ENCODE measurements at regions not wholly inside any gene's neighbourhood (a gene's known extent, or its start where the extent isn't known, plus 50 kb on each side); places are given as distances from the start of the nearest gene placed in this dataset.

DNA sequence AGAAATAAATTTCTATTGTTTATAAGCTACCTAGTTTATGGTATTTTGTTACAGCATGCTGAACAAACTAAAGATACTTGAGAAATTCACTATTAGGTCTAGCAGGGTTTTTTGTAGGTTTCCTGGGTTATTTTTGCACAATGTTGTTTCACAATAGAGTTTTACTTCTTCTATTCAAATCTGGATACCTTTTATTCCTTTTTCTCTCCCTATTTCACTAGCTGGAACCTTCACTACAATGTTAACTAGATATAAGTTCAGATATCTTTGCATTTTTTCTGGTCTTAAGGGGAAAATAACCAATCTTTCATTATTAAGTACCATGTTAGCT is 237.7 kb upstream of the CITED2 start:
- no peak for DNase-seq (ENCODE audit: low read depth, low spot score)

DNA sequence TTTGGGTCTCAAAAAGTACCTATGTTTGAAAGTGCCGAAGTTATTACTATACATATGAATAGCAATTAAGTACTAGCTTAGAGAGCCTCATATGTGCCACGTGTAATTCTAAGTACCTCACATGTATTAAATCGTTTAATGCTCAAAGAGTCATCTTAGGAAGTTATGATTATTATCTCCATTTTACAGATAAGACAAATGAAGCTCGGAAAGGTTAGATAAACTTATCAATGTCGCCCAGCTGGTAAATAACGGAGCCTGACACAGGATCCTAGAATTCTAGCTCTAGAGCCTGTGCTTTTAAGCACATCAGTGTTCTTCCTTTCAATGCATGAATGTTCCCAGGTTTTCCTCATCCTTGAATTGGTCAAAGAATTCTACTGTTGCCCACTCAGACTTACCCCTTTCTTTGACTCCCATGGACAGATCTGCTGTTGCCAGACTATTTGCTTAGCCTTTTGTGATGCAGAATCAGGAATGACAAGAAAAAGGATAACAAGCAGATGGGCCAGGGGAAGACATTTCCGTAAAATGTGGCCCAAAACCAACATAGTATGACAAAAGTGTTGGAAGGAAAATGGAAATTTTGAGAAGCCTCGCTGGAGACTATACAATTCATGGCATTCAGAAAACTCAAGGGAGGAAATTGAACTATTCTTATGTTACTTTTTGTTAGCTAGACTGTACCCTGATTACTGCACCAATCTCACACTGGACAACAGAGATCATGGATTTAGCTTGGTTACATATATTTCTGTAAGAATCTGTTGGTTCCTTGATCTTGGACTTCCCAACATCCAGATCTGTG is 237.1 kb upstream of the CITED2 start:
- DNase-seq (ENCODE audit: low read depth, low spot score): no peak

GRCh38 chr6:139608466-139609261 is 234.2 kb upstream of the CITED2 start:
- DNase-seq (ENCODE audit: low read depth, low spot score): no peak

DNA sequence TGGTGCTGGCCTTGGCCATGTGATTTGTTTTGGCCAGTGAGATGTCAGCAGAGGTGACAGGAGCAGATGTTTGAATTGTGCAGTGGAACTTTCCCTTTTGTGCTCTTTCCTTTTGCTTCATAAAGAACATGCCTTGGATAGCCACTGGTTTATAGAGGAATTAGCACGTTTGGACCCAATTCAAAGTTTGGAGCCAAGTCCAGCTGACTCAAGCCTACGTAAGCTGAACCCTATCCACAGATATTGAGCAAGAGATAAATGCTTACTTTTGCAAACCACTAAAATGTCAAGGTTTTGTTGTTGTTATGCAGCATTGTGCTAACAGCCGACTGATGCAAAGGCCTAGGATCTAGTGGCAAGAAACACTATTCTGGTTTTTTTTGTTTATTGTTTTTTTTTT is 230.9 kb upstream of the CITED2 start:
- DNase-seq (ENCODE audit: low read depth, low spot score): no peak

DNA sequence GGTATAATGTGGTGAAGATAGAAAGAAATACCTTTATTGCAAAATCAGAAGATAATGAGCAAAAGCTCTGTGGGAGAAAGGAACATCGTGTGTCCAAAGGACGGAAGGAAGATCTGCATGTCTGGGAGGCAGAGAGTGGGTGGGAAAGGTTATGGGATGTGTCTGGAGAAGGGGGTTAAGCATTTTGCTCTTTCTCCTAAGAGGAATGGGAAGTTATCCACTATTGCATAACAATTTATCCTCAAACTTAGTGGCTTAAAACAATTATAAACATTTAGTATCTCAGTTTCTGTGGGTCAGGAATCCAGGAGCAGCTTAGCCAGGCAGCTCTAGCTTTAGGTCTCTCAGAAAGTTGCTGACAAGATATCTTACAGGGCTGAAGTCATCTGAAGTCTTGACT is 229.1 kb upstream of the CITED2 start:
- DNase-seq (ENCODE audit: low read depth, low spot score): no peak

DNA sequence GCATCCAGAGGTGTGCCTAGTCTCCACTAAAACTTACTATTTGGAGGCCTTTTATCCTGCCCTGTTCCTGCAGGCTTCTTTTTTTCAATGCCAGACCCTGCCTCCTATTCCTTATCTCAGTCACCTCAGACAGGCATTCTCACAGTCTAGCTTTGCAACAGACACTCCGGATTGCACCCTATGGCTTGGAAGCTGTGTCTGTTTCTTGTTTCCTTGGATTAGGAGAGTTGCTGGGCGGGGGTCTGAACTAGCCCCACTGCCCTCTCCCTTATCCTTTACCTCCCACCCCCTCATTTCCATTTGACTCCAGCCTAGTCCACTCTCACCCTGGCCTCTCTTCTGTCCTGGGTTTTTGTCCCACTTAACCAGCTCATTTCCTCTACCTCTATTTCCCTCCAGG is 228.1 kb upstream of the CITED2 start:
- no peak for DNase-seq (ENCODE audit: low read depth, low spot score)

- no peak for DNase-seq (ENCODE audit: low read depth, low spot score)
These were observed 226.5 kb upstream of the CITED2 start for GRCh38 chr6:139600919-139601475.

DNA sequence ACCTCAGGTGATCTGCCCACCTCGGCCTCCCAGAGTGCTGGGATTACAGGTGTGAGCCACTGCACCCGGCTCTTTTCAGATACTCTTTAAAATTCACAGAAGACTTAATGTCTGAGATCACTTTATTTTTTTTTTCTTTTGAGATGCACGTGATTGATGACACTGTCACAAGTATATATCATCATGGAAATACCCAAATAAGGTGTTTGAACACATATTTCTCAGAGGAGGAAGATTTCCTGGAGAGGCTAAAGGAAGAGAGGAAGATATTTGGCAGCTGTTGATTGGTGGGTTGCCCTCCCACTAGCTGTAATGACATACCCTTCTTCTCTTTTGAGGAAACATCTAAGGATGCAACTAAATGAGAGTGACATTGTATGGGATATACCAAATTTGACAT is 225.9 kb upstream of the CITED2 start:
- no peak for DNase-seq (ENCODE audit: low read depth, low spot score)

DNA sequence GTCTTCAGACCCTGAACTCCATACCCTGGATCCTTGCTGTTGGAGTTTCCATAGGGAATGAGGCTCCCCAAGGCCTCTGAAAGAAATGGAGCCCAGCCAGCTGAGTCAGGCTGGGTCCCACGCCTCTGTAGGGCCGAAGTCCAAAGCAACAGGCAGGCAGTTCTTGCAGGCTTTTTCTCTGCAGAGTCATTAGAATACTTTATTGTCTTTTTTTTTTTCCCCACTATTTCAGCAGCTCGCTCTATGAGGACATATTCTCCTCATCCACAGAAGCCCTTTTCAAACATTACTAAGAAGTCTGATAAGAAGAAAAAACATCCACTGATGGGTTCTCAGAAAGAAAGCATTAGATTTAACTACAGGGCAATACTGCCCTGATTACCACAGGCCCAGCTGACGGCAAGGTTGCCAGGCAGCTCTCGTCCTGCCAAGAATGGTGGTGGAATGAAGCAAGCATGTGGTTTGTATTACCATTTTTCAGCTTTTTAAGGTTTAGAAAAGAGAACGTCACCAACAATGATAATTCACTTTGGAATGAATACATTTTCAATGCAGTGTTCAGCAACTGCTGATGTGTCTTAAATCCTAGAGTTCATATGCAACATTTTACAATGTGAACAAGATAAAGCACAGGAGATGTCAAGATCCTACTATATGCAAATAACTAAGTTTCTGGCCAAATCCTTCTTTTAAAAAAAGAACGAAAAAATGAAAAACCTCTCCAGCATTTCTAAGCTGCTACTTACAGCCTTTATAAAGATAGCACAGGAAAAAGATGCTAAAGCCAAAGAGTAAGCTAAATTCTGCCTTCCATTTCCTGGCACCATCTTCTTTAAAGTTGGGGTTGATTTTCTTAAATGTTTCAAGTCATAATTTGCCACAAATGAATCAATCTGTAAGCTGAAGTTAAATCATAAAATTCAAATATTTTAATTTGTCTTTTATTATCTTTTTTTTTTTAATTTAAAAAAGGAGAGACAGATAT is 223.6 kb upstream of the CITED2 start:
- no peak for DNase-seq (ENCODE audit: low read depth, low spot score)

DNA sequence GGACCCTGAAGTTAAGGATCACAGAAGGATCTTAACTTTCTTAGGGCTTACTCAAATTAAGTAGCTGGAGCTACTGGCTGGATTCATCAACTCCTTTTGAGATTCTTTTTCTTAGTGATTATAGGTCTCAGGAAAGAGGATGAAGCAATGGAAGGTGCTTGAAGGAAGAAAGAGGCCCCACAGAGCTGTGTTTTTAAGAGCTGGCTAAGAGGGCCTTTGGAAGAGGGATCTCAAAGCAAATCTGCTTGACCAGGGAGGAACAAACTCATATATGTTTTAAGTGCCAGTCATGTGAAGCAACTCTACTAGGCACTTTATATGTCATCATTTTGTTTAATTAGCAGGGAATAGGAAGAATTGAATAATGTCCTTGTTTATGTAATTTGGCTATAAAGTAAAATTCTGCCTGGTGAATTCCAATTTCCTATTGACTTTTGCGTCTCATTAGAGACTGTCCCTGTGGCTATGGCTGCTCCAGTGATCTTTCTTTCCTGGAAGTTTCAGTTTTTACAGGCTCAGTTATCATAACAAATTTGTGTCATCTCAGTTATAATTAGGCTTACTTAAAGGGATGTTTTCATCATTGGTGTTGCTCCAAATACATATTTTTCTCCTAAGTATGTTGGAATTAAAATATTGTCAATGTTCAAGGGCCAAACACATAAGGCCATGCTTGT is 222.8 kb upstream of the CITED2 start:
- no peak for DNase-seq (ENCODE audit: low read depth, low spot score)

- no peak for DNase-seq (ENCODE audit: low read depth, low spot score)
These were observed 220.7 kb upstream of the CITED2 start for GRCh38 chr6:139595183-139595582.

- DNase-seq (ENCODE audit: low read depth, low spot score): no peak
These were observed 220.0 kb upstream of the CITED2 start for GRCh38 chr6:139594333-139594965.

DNA sequence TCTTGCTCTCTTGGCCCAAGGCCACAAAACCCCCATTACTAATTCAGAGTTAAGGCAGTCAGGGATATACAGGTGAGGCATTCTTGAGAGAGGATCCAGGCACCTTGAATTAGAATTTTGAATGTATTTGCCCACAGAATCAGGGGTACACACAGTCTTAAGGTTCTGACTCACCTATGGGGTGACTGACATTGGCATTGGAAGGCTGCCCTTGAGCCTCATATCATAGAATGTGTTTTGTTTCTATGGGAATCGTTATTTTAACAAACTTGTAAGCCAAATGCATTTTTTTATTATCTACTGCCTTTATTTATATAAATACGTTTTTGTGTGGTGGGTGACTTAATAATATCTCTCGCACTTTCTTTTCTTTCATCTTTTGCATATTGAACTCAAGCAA is 218.6 kb upstream of the CITED2 start:
- DNase-seq (ENCODE audit: low read depth, low spot score): no peak

- DNase-seq (ENCODE audit: low read depth, low spot score): no peak
These were observed 217.6 kb upstream of the CITED2 start for GRCh38 chr6:139592011-139592410.

GRCh38 chr6:139591075-139591865 is 216.8 kb upstream of the CITED2 start:
- no peak for DNase-seq (ENCODE audit: low read depth, low spot score)

- no peak for DNase-seq (ENCODE audit: low read depth, low spot score)
These were observed 215.8 kb upstream of the CITED2 start for GRCh38 chr6:139590206-139590605.

DNA sequence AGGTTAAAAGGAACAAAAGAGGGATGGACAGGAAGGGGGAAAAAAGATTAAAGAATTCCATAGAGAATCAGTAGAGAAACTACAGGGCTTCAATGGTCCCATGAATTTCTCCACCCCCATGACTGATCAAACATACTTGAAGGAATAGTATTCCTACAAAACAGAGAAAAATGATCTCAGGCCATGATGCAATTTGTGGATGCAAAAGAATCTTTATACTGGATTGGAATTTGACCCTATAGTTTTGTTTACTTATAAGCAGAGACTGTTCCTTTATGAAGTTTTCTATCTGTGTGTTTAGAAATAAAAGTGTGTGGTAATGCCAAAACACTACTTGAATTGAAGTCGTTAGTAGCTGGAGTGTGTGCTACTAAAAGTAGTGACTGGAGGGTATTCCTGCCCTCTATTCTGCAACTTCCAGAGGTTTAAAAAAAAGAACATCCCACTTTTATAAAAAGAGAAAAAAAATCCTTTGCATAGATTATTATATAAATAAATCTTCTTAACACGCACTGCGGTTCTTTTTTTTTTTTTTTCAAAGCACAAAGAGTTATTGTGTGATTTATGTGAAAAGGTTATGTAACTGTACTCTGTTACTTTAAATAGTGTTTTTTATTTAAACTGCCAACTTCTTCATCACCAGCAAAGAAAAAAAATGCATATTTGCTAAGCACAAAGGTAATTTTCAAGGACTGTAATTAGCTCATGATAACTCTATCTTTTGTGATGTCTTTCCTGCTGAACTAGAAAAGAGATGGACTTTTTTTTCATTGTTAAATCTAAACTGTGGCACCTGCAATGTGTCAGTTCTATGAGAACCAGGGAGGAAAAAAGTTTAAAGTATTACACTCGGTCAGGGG is 214.5 kb upstream of the CITED2 start:
- no peak for DNase-seq (ENCODE audit: low read depth, low spot score)

DNA sequence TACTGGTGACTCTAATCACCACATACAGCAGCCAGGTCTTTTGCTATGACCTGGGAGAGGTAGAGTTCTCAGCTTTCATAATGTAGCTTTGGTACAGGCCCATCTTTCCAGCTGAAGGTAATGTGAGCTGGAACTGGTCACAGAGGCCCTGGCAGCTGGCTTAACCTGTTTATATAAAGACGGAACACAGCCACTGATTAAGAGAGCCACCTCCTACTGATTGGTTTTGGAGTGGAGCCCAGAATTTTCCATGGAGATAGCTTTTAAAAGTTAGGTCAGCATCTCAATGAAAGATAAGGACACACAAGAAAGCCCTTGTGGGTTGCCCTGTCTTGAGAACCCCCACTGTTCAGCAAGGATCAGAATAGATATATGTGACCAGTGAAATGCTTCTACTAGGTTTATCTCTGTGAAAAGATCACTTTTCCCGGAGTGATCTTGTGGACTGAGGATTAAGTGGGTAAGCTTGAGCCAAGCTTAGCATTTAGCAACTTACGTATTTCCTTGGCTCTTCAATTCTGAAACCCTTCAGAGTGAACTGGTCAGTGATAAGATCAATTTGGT is 213.7 kb upstream of the CITED2 start:
- DNase-seq (ENCODE audit: low read depth, low spot score): no peak

DNA sequence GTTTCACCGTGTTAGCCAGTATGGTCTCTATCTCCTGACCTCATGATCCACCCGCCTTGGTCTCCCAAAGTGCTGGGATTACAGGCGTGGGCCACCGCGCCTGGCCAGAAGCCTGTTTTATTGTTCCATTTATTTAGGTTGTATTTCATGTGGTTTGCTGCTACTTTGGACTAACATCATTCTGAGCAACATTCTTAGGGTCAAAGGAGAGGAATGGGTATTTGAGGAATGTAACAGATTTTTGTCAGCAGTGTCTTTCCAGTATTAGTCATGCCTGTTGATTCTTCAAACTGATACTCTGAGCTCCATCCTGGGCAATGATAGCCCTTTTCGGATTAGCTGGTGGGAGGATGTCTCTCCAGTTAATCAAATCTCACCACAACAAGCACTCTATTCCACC is 213.0 kb upstream of the CITED2 start:
- DNase-seq (ENCODE audit: low read depth, low spot score): no peak

Measured in smooth muscle cell of the brain vasculature (primary cell).